ENCODE measurements at regions not wholly inside any gene's neighbourhood (a gene's known extent, or its start where the extent isn't known, plus 50 kb on each side); places are given as distances from the start of the nearest gene placed in this dataset.
"Not testable (repeated sequence)": the region's sequence is repeated elsewhere in the genome, so short reads cannot be mapped to it uniquely, and the experiment has no call there.

DNA sequence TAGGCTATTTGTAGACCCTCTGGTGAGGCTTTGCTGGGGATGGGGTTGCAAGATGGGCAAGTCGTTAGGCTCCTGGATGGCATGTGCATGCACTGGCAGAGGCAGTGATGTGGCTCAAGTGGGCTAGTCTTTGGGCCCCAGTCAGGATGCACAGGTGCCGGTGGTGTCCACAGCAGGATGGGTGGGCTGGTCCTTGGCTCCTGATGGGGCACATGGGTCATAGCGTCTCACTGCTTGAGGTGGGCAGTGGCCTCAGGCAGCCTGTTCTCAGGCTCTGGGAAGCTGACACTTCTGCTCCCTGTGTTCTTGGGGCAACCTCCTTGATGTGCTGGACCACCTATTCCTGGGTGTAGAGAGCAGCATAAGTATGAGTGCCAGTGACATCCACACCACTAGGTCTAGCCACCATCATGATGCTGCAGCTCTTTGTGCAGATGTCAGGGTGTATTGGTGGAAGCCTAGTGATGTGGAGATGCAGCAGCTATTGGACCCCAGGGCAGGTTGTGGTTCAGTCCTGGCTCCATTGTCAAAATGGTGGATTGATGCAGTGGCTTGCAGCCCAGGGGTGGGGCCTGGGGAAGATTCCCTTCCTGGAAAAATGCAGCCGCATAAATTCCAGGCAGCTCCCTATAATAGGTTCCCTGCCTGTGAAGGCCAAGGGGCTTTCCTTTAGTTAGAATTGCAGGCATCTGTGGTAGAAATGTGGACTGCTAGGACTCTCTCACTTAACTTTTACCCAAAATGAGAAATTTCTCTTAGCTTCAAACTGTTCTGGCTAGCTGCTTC lies 742.5 kb upstream of the MDGA2 start:
- no peak for DNase-seq (ENCODE audit: low read depth in 2 of 2)

GRCh38 chr14:48401321-48401720 lies 725.9 kb upstream of the MDGA2 start:
- no peak for DNase-seq (ENCODE audit: low read depth in 2 of 2)

- no peak for DNase-seq (ENCODE audit: low read depth in 2 of 2)
Measured at GRCh38 chr14:48398675-48399282, 723.4 kb upstream of the MDGA2 start.

- no peak for DNase-seq (ENCODE audit: low read depth in 2 of 2)
Measured at GRCh38 chr14:48391661-48392060, 716.3 kb upstream of the MDGA2 start.

DNA sequence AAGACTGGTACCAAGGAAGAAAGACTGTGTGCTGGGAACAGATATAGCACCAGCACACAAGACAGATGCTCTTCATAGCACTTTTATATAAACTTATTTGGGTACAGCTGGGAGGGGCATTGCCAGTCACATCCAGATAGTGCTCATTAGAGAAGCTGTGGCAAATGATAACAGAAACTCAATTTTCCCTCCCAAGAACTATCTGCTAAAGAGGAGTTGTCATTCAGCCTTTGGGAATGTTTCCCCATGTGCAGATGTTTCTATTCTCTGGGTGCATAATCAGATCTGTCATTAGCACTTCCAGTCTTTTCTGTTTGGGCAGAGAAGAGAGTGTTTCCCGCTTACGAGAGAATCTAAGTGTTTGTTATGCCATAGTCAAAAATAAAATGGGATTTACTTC lies 714.9 kb upstream of the MDGA2 start:
- no peak for DNase-seq (ENCODE audit: low read depth in 2 of 2)

DNA sequence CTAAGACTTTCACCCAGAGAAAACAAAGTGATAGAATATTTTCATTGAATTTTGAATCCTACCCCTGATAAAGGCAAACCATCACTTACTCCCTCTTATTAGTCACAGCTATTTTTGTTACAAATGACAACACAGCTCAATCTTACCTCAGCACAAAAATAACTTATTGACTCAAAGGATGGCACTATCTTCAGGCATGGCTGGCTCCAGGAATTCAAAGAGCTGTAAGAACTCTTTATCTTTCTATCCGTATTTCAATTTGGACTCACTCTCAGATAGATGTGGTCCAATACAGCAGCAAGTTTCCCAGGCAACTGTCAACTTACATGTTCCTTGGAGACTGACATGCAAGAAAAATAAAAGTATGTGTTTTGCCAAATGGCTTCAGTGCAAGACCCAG lies 709.4 kb upstream of the MDGA2 start:
- DNase-seq (ENCODE audit: low read depth in 2 of 2): no peak

DNA sequence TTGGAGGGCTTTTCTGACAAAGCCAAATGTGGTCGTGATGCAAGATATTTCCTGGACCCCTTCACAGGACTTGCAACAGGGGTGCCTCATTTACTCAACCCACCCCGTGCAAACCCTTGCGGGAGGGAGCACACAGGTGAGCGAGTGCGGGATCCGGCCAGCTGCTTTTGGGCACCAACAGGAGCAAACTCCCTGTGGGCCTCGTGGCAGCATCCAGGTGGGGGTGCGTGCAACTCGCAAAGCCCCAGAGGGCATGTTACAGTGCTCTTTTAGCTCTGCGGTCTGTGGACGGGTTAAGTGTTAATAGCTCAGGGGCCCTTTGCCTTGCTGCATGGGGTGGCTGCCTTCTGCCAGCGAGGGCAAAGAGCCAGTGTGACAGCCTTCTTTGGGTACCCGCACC lies 707.6 kb upstream of the MDGA2 start:
- no peak for DNase-seq (ENCODE audit: low read depth in 2 of 2)

- DNase-seq (ENCODE audit: low read depth in 2 of 2): no peak
Measured at GRCh38 chr14:48378541-48378940, 703.1 kb upstream of the MDGA2 start.

DNA sequence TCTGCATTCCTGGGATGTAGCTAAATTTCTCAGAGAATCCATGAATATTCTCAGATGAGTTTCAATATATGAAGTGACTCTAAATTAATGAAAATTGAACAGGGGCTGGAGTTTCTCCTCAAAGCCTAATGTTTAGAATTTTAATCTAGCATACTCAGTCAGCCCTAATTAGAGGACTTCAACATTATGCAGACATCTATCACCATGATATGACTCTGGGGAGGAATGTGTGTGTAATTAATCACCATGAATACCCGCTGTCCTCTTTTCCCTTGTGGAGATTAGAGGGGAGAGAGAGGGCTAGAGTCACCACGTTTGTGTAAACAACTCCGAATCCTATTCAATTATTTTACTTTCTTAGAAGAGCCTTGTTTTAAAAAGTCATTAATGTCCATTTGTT lies 698.6 kb upstream of the MDGA2 start:
- no peak for DNase-seq (ENCODE audit: low read depth in 2 of 2)

GRCh38 chr14:48350971-48351370 lies 675.6 kb upstream of the MDGA2 start:
- DNase-seq (ENCODE audit: low read depth in 2 of 2): no peak

GRCh38 chr14:48349689-48350088 lies 674.3 kb upstream of the MDGA2 start:
- no peak for DNase-seq (ENCODE audit: low read depth in 2 of 2)

DNA sequence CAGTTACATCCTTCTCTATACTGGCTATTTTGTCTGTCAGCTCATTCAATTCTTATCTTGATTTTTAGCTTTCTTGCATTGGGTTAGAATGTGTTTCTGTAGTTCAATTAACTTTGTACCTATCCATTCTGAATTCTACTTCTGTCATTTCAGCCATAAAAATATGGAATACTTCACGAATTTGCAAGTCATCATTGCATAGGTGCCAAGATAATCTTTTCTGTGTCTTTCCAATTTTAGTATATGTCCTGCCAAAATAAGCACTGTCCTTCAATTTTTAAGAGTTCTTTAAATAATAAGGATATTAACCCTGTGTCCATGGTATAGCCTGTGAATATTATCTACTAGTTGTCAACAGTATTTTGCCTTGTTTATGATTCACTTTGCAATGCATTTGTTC lies 665.7 kb upstream of the MDGA2 start:
- no peak for DNase-seq (ENCODE audit: low read depth in 2 of 2)

DNA sequence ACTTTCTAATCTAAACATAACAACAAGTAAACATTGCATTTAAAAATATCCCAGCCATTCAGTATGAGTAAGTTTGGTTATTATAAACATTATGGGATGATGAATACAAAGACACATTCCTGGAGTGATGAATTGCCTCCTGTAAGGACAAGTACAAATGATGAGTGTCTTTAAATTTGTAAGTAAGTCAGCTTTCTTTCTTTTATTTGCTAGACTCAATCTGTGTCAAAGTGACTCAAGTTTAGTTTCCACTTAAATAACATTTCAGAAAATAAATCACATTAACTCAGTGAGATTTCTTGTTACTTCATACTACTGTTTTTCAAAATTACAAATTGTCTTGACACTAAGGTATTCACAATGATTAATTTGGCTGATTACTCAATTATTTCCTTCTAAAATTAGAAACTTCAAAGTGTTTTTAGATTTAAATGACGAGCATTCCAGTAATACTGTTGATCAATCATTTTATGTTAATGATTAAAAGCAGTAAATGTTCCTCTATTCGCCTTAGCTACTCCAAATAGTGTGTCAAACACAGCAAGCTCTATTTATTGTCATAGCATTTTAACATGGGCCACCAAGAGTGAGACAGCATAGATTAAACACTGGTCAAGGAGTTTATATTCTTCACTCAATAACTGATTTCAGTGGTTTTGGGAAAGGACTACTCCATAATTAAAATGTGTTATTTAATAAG lies 658.0 kb upstream of the MDGA2 start:
- DNase-seq (ENCODE audit: low read depth in 2 of 2): no peak

- no peak for DNase-seq (ENCODE audit: low read depth in 2 of 2)
Measured at GRCh38 chr14:48331421-48331820, 656.0 kb upstream of the MDGA2 start.

GRCh38 chr14:48325486-48325885 lies 650.1 kb upstream of the MDGA2 start:
- no peak for DNase-seq (ENCODE audit: low read depth in 2 of 2)

DNA sequence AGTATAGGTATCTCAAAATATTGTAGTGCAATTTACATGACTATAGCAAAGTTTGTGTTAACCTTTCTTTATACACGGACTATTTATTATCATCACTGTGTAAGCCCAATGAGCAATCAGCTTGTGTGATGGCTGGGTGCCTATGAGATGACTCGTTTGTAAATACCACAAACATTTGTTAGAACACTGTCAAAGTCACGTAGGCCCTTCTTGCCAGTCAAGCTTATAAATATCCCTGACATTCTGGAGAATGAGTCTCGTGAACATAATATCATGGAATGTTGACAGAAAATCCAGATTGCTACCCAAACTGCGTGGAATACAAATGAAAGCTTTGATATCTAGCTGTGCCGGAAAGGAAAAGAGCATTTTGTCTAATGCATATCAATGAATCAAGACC lies 648.3 kb upstream of the MDGA2 start:
- DNase-seq (ENCODE audit: low read depth in 2 of 2): no peak

DNA sequence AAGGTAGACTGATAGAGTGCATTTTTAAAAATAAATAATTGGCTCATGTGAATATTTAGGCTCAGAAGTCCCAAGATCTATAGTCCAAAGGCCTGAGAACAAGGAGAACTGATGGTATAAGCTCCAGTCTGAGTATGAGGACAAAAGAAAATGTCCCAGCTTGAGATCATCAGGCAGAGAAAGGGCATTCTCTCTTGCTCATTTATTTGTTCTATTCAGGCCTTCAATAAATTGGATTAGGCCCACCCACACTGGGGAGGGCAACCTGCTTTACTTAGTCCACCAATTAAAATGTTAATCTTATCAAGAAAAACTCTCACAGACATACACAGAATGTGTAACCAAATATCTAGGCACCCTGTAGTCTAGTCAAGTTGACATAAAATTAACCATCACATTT lies 644.4 kb upstream of the MDGA2 start:
- DNase-seq (ENCODE audit: low read depth in 2 of 2): no peak

DNA sequence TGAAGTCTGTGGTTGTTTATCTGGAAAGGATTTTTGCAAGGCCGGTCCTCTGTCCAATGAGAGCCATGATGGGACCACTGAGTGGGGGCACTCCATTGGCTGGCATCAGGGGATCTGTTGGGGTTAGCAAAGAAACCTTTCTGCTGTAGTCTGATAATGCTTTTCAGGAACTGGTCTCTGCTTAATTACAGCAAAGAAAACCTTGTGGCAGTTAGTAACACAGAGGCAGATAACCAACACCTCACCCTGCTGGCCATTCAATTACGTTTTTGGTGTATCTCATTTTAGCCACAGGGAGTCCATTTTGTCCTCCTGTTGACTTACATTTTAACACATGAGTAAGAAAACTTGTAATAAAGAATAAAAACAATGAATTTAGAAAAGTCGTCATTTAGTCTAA lies 629.3 kb upstream of the MDGA2 start:
- no peak for DNase-seq (ENCODE audit: low read depth in 2 of 2)

- DNase-seq (ENCODE audit: low read depth in 2 of 2): no peak
Measured at GRCh38 chr14:48289701-48290100, 614.3 kb upstream of the MDGA2 start.

DNA sequence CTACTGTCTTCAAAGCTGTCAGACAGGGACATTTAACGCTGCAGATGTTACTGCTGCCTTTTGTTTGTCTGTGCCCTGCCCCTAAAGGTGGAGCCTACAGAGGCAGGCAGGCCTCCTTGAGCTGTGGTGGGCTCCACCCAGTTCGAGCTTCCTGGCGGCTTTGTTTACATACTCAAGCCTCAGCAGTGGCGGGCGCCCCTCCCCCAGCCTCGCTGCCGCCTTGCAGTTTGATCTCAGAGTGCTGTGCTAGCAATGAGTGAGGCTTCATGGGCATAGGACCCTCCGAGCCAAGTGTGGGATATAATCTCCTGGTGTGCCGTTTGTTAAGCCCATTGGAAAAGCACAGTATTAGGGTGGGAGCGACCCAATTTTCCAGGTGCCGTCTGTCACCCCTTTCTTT lies 609.8 kb upstream of the MDGA2 start:
- not testable (repeated sequence) for DNase-seq (ENCODE audit: low read depth in 2 of 2)

GRCh38 chr14:48275301-48275700 lies 599.9 kb upstream of the MDGA2 start:
- DNase-seq (ENCODE audit: low read depth in 2 of 2): no peak

DNA sequence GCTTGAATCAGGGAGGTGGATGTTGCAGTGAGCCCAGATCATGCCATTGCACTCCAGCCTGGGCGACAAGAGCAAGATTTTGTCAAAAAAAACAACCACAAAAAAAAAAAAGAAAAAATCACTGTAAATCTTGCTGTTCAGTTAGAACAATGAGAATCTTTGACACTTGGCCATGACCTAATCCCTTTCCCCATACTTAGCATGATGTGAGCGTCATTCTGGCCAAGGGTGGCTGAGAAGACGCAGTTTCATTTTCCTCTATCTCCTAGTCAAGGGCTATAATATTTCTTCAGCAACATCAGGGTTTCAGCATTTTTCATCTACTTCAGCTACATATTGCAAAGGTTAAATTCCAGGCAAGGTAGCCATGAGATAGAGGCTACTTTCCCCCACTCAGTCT lies 599.4 kb upstream of the MDGA2 start:
- no peak for DNase-seq (ENCODE audit: low read depth in 2 of 2)

GRCh38 chr14:48267926-48268325 lies 592.5 kb upstream of the MDGA2 start:
- not testable (repeated sequence) for DNase-seq (ENCODE audit: low read depth in 2 of 2)

All from stimulated activated CD4-positive, alpha-beta T cell treated with anti-CD3 and anti-CD28 coated beads, Interleukin-15, amount 100 ng/mL, for 48 hours (primary cell).